A549 (cell line): ENCODE measurements at regions not wholly inside any gene's neighbourhood (a gene's known extent, or its start where the extent isn't known, plus 50 kb on each side); places are given as distances from the start of the nearest gene placed in this dataset.

Source experiments
- EHMT2 ChIP-seq: fragments of 200-600 bp; sonication (generic); IDR thresholded peaks from 2 replicates; pipeline ENCODE4 v1.6.1; 2016; ENCODE audit warnings: antibody characterized with exemption, low read depth, mild to moderate bottlenecking, moderate library complexity
- MAZ ChIP-seq: fragments of 150-350 bp; IDR thresholded peaks from 2 replicates; pipeline ENCODE4 v1.6.1; 2014; ENCODE audit warnings: antibody characterized with exemption, low read depth, low read length, borderline replicate concordance
- POLR2A ChIP-seq: IDR thresholded peaks from 2 replicates; pipeline ENCODE4 v1.6.1; 2012; ENCODE audit warnings: mild to moderate bottlenecking, low read length
- RAD21 ChIP-seq, 2 experiments: fragments of >200 bp in 1 of 2; sonication (Bioruptor Twin) in 1 of 2; formaldehyde crosslinking in 1 of 2; IDR thresholded peaks in 1 of 2; conservative IDR thresholded peaks in 1 of 2; 2 replicates in 1 of 2; 3 replicates in 1 of 2; pipeline ENCODE4 v1.6.1; 2012 to 2018; ENCODE audit warnings: inconsistent platforms in 1 of 2
- RARB ChIP-seq: fragments of 250-450 bp; sonication (Bioruptor Pico); IDR thresholded peaks from 2 replicates; pipeline ENCODE4 v1.8.0; 2021; ENCODE audit warnings: mild to moderate bottlenecking, moderate library complexity
- RCOR1 ChIP-seq: fragments of 150-350 bp; IDR thresholded peaks from 2 replicates; pipeline ENCODE4 v1.6.1; 2014; ENCODE audit warnings: antibody characterized with exemption, low read length, low read depth
- SMC3 ChIP-seq: fragments of >200 bp; sonication (Bioruptor Twin); formaldehyde crosslinking; IDR thresholded peaks from 3 replicates; pipeline ENCODE4 v1.6.1; 2018; ENCODE audit warnings: inconsistent platforms
- TF ChIP-seq, protein P1 (sequence below): fragments of >200 bp; sonication (Bioruptor Twin); formaldehyde crosslinking; IDR thresholded peaks from 3 replicates; pipeline ENCODE4 v1.5.1; 2016
- TF ChIP-seq, protein P2 (sequence below): fragments of 200-600 bp; sonication (generic); IDR thresholded peaks from 2 replicates; pipeline ENCODE4 v1.6.1; 2016; ENCODE audit warnings: antibody characterized with exemption, mild to moderate bottlenecking, moderate library complexity

DNA sequence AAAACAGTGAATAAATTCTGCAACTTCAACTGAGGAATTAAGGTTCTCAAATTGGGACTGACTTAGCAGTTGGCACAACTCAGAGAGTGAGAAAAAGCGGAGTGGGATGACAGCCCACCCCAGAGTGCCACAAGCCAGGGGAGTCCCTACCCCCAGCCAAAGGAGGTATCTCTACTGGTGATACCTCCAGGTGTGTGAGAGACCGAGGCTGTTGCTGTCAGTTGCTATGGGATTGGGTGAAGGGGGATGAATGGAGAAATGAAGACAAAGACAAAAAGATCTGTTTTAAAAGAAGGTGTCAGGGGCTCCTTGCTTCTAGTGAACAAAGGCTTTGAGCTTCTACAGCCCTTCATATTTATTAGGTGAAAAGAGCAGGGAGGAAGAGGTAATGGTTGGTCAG lies 71.4 kb upstream of the UGT2B10 start:
- TF ChIP-seq RAD21 (conservative IDR thresholded peaks at IDR 0.05 in 1 of 2, IDR thresholded peaks at IDR 0.05 in 1 of 2), result no peak
- no peak for TF ChIP-seq RCOR1
- no peak for TF ChIP-seq POLR2A
- TF ChIP-seq SMC3, result no peak
- no peak for TF ChIP-seq EHMT2
- TF ChIP-seq, protein P1, sequence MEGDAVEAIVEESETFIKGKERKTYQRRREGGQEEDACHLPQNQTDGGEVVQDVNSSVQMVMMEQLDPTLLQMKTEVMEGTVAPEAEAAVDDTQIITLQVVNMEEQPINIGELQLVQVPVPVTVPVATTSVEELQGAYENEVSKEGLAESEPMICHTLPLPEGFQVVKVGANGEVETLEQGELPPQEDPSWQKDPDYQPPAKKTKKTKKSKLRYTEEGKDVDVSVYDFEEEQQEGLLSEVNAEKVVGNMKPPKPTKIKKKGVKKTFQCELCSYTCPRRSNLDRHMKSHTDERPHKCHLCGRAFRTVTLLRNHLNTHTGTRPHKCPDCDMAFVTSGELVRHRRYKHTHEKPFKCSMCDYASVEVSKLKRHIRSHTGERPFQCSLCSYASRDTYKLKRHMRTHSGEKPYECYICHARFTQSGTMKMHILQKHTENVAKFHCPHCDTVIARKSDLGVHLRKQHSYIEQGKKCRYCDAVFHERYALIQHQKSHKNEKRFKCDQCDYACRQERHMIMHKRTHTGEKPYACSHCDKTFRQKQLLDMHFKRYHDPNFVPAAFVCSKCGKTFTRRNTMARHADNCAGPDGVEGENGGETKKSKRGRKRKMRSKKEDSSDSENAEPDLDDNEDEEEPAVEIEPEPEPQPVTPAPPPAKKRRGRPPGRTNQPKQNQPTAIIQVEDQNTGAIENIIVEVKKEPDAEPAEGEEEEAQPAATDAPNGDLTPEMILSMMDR, result no peak
- no peak for TF ChIP-seq RARB (CRISPR knock-in tag)
- TF ChIP-seq MAZ, result no peak
- TF ChIP-seq, protein P2, sequence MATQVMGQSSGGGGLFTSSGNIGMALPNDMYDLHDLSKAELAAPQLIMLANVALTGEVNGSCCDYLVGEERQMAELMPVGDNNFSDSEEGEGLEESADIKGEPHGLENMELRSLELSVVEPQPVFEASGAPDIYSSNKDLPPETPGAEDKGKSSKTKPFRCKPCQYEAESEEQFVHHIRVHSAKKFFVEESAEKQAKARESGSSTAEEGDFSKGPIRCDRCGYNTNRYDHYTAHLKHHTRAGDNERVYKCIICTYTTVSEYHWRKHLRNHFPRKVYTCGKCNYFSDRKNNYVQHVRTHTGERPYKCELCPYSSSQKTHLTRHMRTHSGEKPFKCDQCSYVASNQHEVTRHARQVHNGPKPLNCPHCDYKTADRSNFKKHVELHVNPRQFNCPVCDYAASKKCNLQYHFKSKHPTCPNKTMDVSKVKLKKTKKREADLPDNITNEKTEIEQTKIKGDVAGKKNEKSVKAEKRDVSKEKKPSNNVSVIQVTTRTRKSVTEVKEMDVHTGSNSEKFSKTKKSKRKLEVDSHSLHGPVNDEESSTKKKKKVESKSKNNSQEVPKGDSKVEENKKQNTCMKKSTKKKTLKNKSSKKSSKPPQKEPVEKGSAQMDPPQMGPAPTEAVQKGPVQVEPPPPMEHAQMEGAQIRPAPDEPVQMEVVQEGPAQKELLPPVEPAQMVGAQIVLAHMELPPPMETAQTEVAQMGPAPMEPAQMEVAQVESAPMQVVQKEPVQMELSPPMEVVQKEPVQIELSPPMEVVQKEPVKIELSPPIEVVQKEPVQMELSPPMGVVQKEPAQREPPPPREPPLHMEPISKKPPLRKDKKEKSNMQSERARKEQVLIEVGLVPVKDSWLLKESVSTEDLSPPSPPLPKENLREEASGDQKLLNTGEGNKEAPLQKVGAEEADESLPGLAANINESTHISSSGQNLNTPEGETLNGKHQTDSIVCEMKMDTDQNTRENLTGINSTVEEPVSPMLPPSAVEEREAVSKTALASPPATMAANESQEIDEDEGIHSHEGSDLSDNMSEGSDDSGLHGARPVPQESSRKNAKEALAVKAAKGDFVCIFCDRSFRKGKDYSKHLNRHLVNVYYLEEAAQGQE, result no peak
